Panc1 (cell line): ENCODE measurements at regions not wholly inside any gene's neighbourhood (a gene's known extent, or its start where the extent isn't known, plus 50 kb on each side); places are given as distances from the start of the nearest gene placed in this dataset.

Experiments used
- ATAC-seq: fragments of 200-7000 bp; cut with Tn5 transposase; 2 replicates; pipeline ENCODE4 v1.9.1; 2020; ENCODE audit warnings: mild to moderate bottlenecking, moderate library complexity
- BruUV-seq: library from RNA; stranded (reverse); fragments of 400-500 nt; replicated peaks from 2 replicates; lab custom pipeline; 2021; lab: Mats Ljungman, UMichigan
- CTCF ChIA-PET: fragments of 300-600 bp; sonication (Branson Sonifier 250); formaldehyde crosslinking; loops from one replicate; lab custom pipeline; 2022; ENCODE audit warnings: antibody characterized with exemption; lab: Charles Lee
- POLR2A ChIA-PET: fragments of 300-600 bp; sonication (Branson Sonifier 250); formaldehyde crosslinking; loops from one replicate; lab custom pipeline; 2022; ENCODE audit warnings: antibody characterized with exemption; lab: Charles Lee
- DNase-seq: peaks from one replicate; pipeline ENCODE4 v3.0.0-alpha.2; 2010; ENCODE audit warnings: low read depth, low spot score
- H3K27ac ChIP-seq: 2 replicates; pipeline ENCODE4 v1.5.1; 2011; ENCODE audit warnings: mild to moderate bottlenecking, low read length, inconsistent platforms
- H3K27me3 ChIP-seq: fragments of 200-500 bp; sonication (Bioruptor generic); 2 replicates; pipeline ENCODE4 v1.6.0; 2014; ENCODE audit warnings: low read length, inconsistent platforms; ENCODE audit not compliant: control insufficient read depth, insufficient read depth
- H3K36me3 ChIP-seq: fragments of 200-500 bp; sonication (Bioruptor generic); 2 replicates; pipeline ENCODE4 v1.5.1; 2014; ENCODE audit warnings: inconsistent platforms, mild to moderate bottlenecking, low read length, moderate library complexity; ENCODE audit not compliant: control insufficient read depth, insufficient read depth
- H3K4me1 ChIP-seq: 2 replicates; pipeline ENCODE4 v1.5.1; 2011; ENCODE audit warnings: inconsistent platforms, mild to moderate bottlenecking, low read length, moderate library complexity; ENCODE audit not compliant: control insufficient read depth, insufficient read depth
- H3K4me3 ChIP-seq, 2 experiments: 2 replicates each; pipeline ENCODE4 v1.5.1; 2011 to 2012; ENCODE audit warnings: low read depth in 2 of 2, low read length in 2 of 2, mild to moderate bottlenecking in 2 of 2, inconsistent platforms in 1 of 2, moderate library complexity in 1 of 2
- H3K9me3 ChIP-seq: fragments of 200-500 bp; sonication (Bioruptor generic); 2 replicates; pipeline ENCODE4 v1.5.1; 2014; ENCODE audit warnings: low read depth, mild to moderate bottlenecking, inconsistent platforms, low read length, moderate library complexity; ENCODE audit not compliant: control insufficient read depth, insufficient read depth
- CTCF ChIP-seq: fragments of 450-650 bp; IDR thresholded peaks from 2 replicates; pipeline ENCODE4 v1.5.1; 2017; ENCODE audit warnings: mild to moderate bottlenecking
- POLR2AphosphoS5 ChIP-seq: IDR thresholded peaks from 2 replicates; pipeline ENCODE4 v1.6.1; 2012; ENCODE audit warnings: mild to moderate bottlenecking, low read depth, low read length, moderate library complexity
- REST ChIP-seq, 2 experiments: IDR thresholded peaks; 2 replicates each; pipeline ENCODE4 v1.6.1; 2011 to 2012; ENCODE audit warnings: low read depth in 2 of 2, control low read depth in 1 of 2, low read length in 1 of 2, mild to moderate bottlenecking in 1 of 2, moderate library complexity in 1 of 2; ENCODE audit not compliant: insufficient read depth in 1 of 2
- SIN3A ChIP-seq: IDR thresholded peaks from 2 replicates; pipeline ENCODE4 v1.6.1; 2012; ENCODE audit warnings: low read depth, mild to moderate bottlenecking, low read length, moderate library complexity, borderline replicate concordance; ENCODE audit not compliant: insufficient read depth
- TCF7L2 ChIP-seq: IDR thresholded peaks from 2 replicates; pipeline ENCODE4 v1.6.1; 2011; ENCODE audit warnings: mild to moderate bottlenecking, low read depth, low read length, inconsistent platforms
- in situ Hi-C: cut with HindIII; loops from 2 replicates; pipeline ENCODE4 v1.10.0; 2016; ENCODE audit warnings: low sequenced_read_pairs, low pct_unique_long_range_greater_than_20kb
- intact Hi-C: fragments of 100-400 bp; cut with micrococcal nuclease; formaldehyde crosslinking; loops from one replicate; pipeline ENCODE4 v1.10.0; 2022; ENCODE audit not compliant: unreplicated experiment

- Histone ChIP-seq H3K27ac (no peak overlapping the region), H3K27me3 (no peaks in the 10 kb centered on the region), H3K9me3 (no peaks in the 10 kb centered on the region), H3K4me3 (no peak overlapping the region), H3K36me3 (no peaks in the 10 kb centered on the region), H3K4me1 (no peaks in the 10 kb centered on the region)
- ChIA-PET CTCF (no interaction called here), POLR2A (no interaction called here)
- no peak for ATAC-seq
- BruUV-seq = no TSS peak
- in situ Hi-C loops (no loop called here), intact Hi-C loops (no loop called here)
- no peak for DNase-seq
- no peak for TF ChIP-seq POLR2AphosphoS5
- TF ChIP-seq TCF7L2 = no peak
- TF ChIP-seq CTCF = no peak
- no peak for TF ChIP-seq SIN3A
- TF ChIP-seq REST (IDR thresholded peaks at IDR 0.05; ENCODE audit: insufficient read depth in 1 of 2, low read depth in 2 of 2, low read length in 1 of 2) = no peak
Observed at GRCh38 chr9:90070056-90070455, 465.2 kb downstream of the GADD45G start.

GRCh38 chr9:90070469-90070868, 465.7 kb downstream of the GADD45G start:
- ATAC-seq = no peak
- Histone ChIP-seq H3K27ac (no peak overlapping the region), H3K36me3 (no peaks in the 10 kb centered on the region), H3K9me3 (no peaks in the 10 kb centered on the region), H3K4me3 (no peak overlapping the region), H3K27me3 (no peaks in the 10 kb centered on the region), H3K4me1 (no peaks in the 10 kb centered on the region)
- BruUV-seq = no TSS peak
- in situ Hi-C loops (no loop called here), intact Hi-C loops (no loop called here)
- DNase-seq = no peak
- ChIA-PET POLR2A (no interaction called here), CTCF (no interaction called here)
- no peak for TF ChIP-seq SIN3A
- TF ChIP-seq CTCF = no peak
- TF ChIP-seq TCF7L2 = no peak
- no peak for TF ChIP-seq REST (IDR thresholded peaks at IDR 0.05; ENCODE audit: insufficient read depth in 1 of 2, low read depth in 2 of 2, low read length in 1 of 2)
- TF ChIP-seq POLR2AphosphoS5 = no peak
